IPS-NIHi7 (cell line): ENCODE measurements at regions not wholly inside any gene's neighbourhood (a gene's known extent, or its start where the extent isn't known, plus 50 kb on each side); places are given as distances from the start of the nearest gene placed in this dataset.
"Not testable (repeated sequence)": the region's sequence is repeated elsewhere in the genome, so short reads cannot be mapped to it uniquely, and the experiment has no call there.

Experiments used
- DNase-seq: peaks from one replicate; pipeline ENCODE4 v3.0.0; 2012; ENCODE audit warnings: mixed read lengths; ENCODE audit errors: extremely low spot score

- no peak for DNase-seq
These were observed 237.6 kb upstream of the NDN start for GRCh38 chr15:23924686-23925085.

- DNase-seq = peak; percentile 7
These were observed 267.8 kb upstream of the NDN start for GRCh38 chr15:23954931-23955330.

- DNase-seq = no peak
These were observed 296.6 kb upstream of the NDN start for GRCh38 chr15:23983500-23984259.

- no peak for DNase-seq
These were observed 307.2 kb upstream of the NDN start for GRCh38 chr15:23994273-23994672.

GRCh38 chr15:23998056-23998455 lies 311.0 kb upstream of the NDN start:
- no peak for DNase-seq

- no peak for DNase-seq
These were observed 321.4 kb upstream of the NDN start for GRCh38 chr15:24008476-24008875.

- no peak for DNase-seq
These were observed 330.4 kb upstream of the NDN start for GRCh38 chr15:24017470-24017869.

- peak; percentile 13 for DNase-seq
These were observed 352.6 kb upstream of the NDN start for GRCh38 chr15:24039683-24040082.

GRCh38 chr15:24054547-24055245 lies 367.6 kb upstream of the NDN start:
- no peak for DNase-seq

- DNase-seq = no peak
These were observed 380.8 kb upstream of the NDN start for GRCh38 chr15:24067733-24068501.

- DNase-seq = no peak
These were observed 388.4 kb upstream of the NDN start for GRCh38 chr15:24075420-24076089.

GRCh38 chr15:24076090-24076784 lies 389.1 kb upstream of the NDN start:
- no peak for DNase-seq

GRCh38 chr15:24078310-24079029 lies 391.4 kb upstream of the NDN start:
- no peak for DNase-seq

GRCh38 chr15:24088941-24089340 lies 401.8 kb upstream of the NDN start:
- not testable (repeated sequence) for DNase-seq

- not testable (repeated sequence) for DNase-seq
These were observed 414.4 kb upstream of the NDN start for GRCh38 chr15:24101503-24101902.

GRCh38 chr15:24107524-24107923 lies 420.4 kb upstream of the NDN start:
- DNase-seq = not testable (repeated sequence)

GRCh38 chr15:24107948-24108347 lies 420.8 kb upstream of the NDN start:
- DNase-seq = not testable (repeated sequence)

GRCh38 chr15:24108349-24108748 lies 421.2 kb upstream of the NDN start:
- DNase-seq = not testable (repeated sequence)

GRCh38 chr15:24139622-24140021 lies 452.5 kb upstream of the NDN start:
- not testable (repeated sequence) for DNase-seq

GRCh38 chr15:24145070-24145469 lies 458.0 kb upstream of the NDN start:
- not testable (repeated sequence) for DNase-seq

GRCh38 chr15:24146251-24146650 lies 459.1 kb upstream of the NDN start:
- DNase-seq = no peak
